ENCODE measurements at regions not wholly inside any gene's neighbourhood (a gene's known extent, or its start where the extent isn't known, plus 50 kb on each side); places are given as distances from the start of the nearest gene placed in this dataset.

- H3K36me3 ChIP-seq (ENCODE audit: insufficient read depth in 1 of 2, low read depth in 1 of 2), result no peaks in the 10 kb centered on the region
- intact Hi-C loops (cut with DNase I), result no loop called here
- DNase-seq (no peak), ATAC-seq (no peak)
- no peak overlapping the region for H3K27ac ChIP-seq
- TF ChIP-seq, protein P1, sequence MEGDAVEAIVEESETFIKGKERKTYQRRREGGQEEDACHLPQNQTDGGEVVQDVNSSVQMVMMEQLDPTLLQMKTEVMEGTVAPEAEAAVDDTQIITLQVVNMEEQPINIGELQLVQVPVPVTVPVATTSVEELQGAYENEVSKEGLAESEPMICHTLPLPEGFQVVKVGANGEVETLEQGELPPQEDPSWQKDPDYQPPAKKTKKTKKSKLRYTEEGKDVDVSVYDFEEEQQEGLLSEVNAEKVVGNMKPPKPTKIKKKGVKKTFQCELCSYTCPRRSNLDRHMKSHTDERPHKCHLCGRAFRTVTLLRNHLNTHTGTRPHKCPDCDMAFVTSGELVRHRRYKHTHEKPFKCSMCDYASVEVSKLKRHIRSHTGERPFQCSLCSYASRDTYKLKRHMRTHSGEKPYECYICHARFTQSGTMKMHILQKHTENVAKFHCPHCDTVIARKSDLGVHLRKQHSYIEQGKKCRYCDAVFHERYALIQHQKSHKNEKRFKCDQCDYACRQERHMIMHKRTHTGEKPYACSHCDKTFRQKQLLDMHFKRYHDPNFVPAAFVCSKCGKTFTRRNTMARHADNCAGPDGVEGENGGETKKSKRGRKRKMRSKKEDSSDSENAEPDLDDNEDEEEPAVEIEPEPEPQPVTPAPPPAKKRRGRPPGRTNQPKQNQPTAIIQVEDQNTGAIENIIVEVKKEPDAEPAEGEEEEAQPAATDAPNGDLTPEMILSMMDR (IDR thresholded peaks at IDR 0.05), result no peak
- H3K4me3 ChIP-seq, result no peak overlapping the region
- H3K4me1 ChIP-seq, result no peaks in the 10 kb centered on the region
- no peaks in the 10 kb centered on the region for H3K9me3 ChIP-seq
- H3K27me3 ChIP-seq (ENCODE audit: insufficient read depth in 3 of 3, low read length in 2 of 3), result peaks cover 0 to 8% (median 0%) of the 10 kb centered on the region in 3 donors
- WGBS, 3 donors, result 41 to 56% (median 48%) methylated on average over 6 of the region's 6 CpGs
Observed at GRCh38 chr20:48203252-48203651, 418.0 kb upstream of the SULF2 start.

DNA sequence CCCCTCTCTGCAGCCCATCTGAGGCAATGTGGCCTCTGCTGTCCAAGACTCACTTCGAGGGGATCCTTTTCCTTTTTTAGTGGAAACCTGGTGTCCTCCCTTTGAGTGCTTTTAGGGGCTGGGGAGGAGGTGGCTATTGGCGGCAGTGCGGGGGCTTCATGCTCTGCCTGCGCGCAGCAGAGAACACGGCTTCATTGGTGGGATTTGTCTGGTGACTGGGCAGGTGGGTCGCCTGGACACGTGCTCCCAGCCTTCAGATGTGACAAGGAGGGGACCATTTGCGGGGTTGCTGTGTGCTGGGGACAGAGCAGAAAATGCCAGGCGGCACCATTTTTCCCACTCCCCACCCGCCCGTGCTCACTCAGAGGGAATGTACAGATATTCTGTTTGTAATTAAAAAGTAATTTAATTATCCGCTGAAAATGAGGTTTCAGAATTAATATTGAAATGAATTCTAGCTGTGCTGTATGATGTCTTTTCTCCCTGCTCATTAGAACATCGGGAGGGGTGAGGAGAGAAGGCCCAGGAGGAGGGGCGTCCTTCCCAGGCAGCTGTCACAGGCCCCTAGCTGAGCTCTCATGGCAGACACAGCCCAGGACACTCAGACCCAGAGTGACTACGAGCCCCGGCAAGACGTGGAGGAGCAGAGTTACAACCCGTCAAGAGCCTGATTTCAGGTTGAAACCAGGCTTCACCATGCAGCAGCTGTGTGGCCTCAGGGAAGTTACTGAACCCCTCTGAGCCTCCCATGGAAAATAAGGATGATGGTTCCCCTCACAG lies 417.2 kb upstream of the SULF2 start:
- no peaks in the 10 kb centered on the region for H3K36me3 ChIP-seq (ENCODE audit: insufficient read depth in 1 of 2, low read depth in 1 of 2)
- H3K4me1 ChIP-seq, result no peaks in the 10 kb centered on the region
- ATAC-seq (no peak), DNase-seq (peak in 1 of 2 donors; percentile 19)
- H3K9me3 ChIP-seq, result no peaks in the 10 kb centered on the region
- H3K27me3 ChIP-seq (ENCODE audit: insufficient read depth in 3 of 3, low read length in 2 of 3), result peaks cover 0 to 8% (median 0%) of the 10 kb centered on the region in 3 donors
- intact Hi-C loops (cut with DNase I), result no loop called here
- TF ChIP-seq, protein P1 (IDR thresholded peaks at IDR 0.05), result no peak
- 71 to 81% (median 72%) methylated on average over 19 of the region's 19 CpGs for WGBS, 3 donors
- no peak overlapping the region for H3K27ac ChIP-seq
- no peak overlapping the region for H3K4me3 ChIP-seq

GRCh38 chr20:48201885-48202284 lies 416.6 kb upstream of the SULF2 start:
- DNase-seq, result peak in 1 of 2 donors; percentile 12
- 61 to 73% (median 68%) methylated on average over 4 to 5 of the region's 5 CpGs for WGBS, 3 donors
- Histone ChIP-seq H3K4me1 (no peaks in the 10 kb centered on the region), H3K4me3 (no peak overlapping the region), H3K27me3 (ENCODE audit: insufficient read depth in 3 of 3, low read length in 2 of 3) (peaks cover 0 to 8% (median 0%) of the 10 kb centered on the region in 3 donors), H3K27ac (no peak overlapping the region), H3K36me3 (ENCODE audit: insufficient read depth in 1 of 2, low read depth in 1 of 2) (no peaks in the 10 kb centered on the region), H3K9me3 (no peaks in the 10 kb centered on the region)
- no peak for ATAC-seq
- TF ChIP-seq, protein P1 (IDR thresholded peaks at IDR 0.05), result no peak
- intact Hi-C loops (cut with DNase I), result no loop called here

DNA sequence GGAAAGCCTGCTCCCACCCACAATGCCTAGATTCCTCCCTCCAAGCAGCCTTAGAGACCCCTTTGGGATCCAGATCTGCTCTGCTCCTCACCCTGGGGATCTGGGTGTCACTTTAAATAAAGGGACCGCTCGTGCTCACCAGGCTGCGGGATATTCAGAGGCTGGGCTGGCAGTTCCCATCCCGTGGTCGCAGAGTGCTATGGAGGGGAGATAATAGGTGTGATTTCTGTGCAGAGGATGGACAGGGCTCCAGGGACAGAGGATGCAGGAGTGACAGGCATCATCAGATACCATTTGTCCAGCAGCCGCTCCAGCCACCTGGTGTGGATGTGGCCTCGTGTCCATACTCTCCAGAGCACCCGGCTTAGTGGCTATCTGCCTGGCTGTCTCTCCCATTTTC lies 415.9 kb upstream of the SULF2 start:
- Histone ChIP-seq H3K36me3 (ENCODE audit: insufficient read depth in 1 of 2, low read depth in 1 of 2) (no peaks in the 10 kb centered on the region), H3K4me1 (no peaks in the 10 kb centered on the region), H3K4me3 (no peak overlapping the region), H3K27ac (no peak overlapping the region), H3K9me3 (no peaks in the 10 kb centered on the region), H3K27me3 (ENCODE audit: insufficient read depth in 3 of 3, low read length in 2 of 3) (peaks cover 0 to 8% (median 0%) of the 10 kb centered on the region in 3 donors)
- TF ChIP-seq, protein P1 (IDR thresholded peaks at IDR 0.05), result no peak
- DNase-seq (peak in 1 of 2 donors; percentile 25), ATAC-seq (no peak)
- intact Hi-C loops (cut with DNase I), result no loop called here
- 70 to 79% (median 70%) methylated on average over 8 of the region's 8 CpGs for WGBS, 3 donors
